ENCODE measurements at regions not wholly inside any gene's neighbourhood (a gene's known extent, or its start where the extent isn't known, plus 50 kb on each side); places are given as distances from the start of the nearest gene placed in this dataset.

- TF ChIP-seq CTCF (IDR thresholded peaks at IDR 0.05) (no peak), POLR2A (IDR thresholded peaks at IDR 0.05) (no peak), EP300 (IDR thresholded peaks at IDR 0.05) (no peak), POLR2AphosphoS5 (IDR thresholded peaks at IDR 0.05) (no peak)
Measured at GRCh38 chr9:85478847-85479246, 262.9 kb downstream of the AGTPBP1 start.
